Renal pelvis (tissue), 1 donor: ENCODE measurements at regions not wholly inside any gene's neighbourhood (a gene's known extent, or its start where the extent isn't known, plus 50 kb on each side); places are given as distances from the start of the nearest gene placed in this dataset.

Source experiments
- DNase-seq: peaks from one replicate; pipeline ENCODE4 v3.0.0-alpha.2; 2013

GRCh38 chrX:20320461-20321159 is 53.9 kb upstream of the RPS6KA3 start:
- DNase-seq = no peak

DNA sequence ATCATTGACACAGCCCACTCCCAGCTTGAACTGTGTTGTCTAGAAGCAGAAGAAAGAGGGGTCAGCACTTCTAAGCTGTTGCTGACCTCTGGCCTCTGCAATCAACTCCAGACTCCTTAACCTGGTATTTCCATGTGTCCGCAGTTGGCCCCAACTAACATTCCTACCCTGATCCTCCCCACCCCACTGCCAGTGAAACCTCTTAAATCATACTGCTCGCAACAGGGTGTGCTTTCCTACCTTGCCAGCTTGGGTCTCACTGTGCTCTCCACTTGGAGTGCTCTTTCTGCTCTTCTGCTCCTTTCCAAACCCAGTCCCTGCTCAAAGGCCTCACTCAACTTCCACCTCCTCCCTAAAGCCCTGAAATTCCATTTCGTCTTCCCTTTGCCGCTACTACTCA is 52.3 kb upstream of the RPS6KA3 start:
- DNase-seq = no peak

DNA sequence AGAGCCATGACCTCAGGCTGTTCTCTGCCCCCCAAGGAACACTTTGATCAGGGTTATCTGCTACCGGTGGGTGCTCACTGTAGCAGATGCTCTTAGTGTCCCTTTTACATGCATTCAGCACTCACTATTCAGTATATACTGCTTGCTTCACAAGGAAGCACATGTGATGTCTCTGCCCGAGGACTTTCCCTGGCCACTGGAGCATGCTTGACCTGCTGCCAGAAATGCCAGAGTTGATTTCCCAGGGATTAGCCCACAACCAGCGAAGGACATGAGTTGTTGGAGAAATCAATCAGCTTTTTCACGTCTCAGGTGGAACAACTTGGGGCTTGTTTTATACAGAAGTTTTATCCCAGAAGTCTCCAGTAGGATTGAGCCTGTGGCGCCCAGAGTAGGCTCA is 51.2 kb upstream of the RPS6KA3 start:
- no peak for DNase-seq
